Panc1 (cell line): ENCODE measurements at regions not wholly inside any gene's neighbourhood (a gene's known extent, or its start where the extent isn't known, plus 50 kb on each side); places are given as distances from the start of the nearest gene placed in this dataset.

Experiments used
- CTCF ChIP-seq: fragments of 450-650 bp; IDR thresholded peaks from 2 replicates; pipeline ENCODE4 v1.5.1; 2017; ENCODE audit warnings: mild to moderate bottlenecking
- POLR2AphosphoS5 ChIP-seq: IDR thresholded peaks from 2 replicates; pipeline ENCODE4 v1.6.1; 2012; ENCODE audit warnings: mild to moderate bottlenecking, low read depth, low read length, moderate library complexity
- SIN3A ChIP-seq: IDR thresholded peaks from 2 replicates; pipeline ENCODE4 v1.6.1; 2012; ENCODE audit warnings: low read depth, mild to moderate bottlenecking, low read length, moderate library complexity, borderline replicate concordance; ENCODE audit not compliant: insufficient read depth

GRCh38 chr2:143981428-143981827, 538.5 kb downstream of the ZEB2 start:
- TF ChIP-seq CTCF (no peak), SIN3A (no peak), POLR2AphosphoS5 (no peak)
